DND-41 (cell line): ENCODE measurements at regions not wholly inside any gene's neighbourhood (a gene's known extent, or its start where the extent isn't known, plus 50 kb on each side); places are given as distances from the start of the nearest gene placed in this dataset.

Experiments
- EZH2 ChIP-seq: IDR thresholded peaks from 3 replicates; pipeline ENCODE4 v1.6.1; 2012; ENCODE audit warnings: borderline replicate concordance, low read depth, mild to moderate bottlenecking, moderate library complexity, low read length, inconsistent platforms; ENCODE audit not compliant: severe bottlenecking
- TF ChIP-seq, protein P1 (sequence below): IDR thresholded peaks from 2 replicates; pipeline ENCODE4 v1.5.1; 2012; ENCODE audit warnings: borderline replicate concordance, low read length, moderate library complexity, mild to moderate bottlenecking; ENCODE audit not compliant: poor library complexity, severe bottlenecking; ENCODE audit errors: extremely low read depth

DNA sequence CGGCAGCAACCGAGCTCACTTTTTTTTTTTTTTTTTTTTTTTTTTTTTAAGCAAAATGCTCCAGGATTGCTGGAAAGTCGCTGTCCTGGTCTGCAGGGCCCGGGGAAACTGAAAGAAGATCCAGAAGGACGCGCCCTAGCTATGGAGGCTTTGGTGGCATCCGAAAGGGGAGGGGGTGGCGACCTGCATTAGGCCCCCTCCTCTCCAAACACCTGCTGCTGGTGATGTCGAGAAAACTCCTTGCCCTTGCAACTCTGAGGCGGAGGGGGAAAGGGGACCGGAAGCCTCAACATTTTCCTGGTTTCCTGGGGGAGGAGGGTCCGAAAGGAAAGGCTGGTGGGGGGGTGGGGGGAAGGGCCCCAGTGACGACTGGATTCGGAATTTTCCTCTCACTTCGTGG, 421.1 kb downstream of the VRK1 start:
- TF ChIP-seq, protein P1, sequence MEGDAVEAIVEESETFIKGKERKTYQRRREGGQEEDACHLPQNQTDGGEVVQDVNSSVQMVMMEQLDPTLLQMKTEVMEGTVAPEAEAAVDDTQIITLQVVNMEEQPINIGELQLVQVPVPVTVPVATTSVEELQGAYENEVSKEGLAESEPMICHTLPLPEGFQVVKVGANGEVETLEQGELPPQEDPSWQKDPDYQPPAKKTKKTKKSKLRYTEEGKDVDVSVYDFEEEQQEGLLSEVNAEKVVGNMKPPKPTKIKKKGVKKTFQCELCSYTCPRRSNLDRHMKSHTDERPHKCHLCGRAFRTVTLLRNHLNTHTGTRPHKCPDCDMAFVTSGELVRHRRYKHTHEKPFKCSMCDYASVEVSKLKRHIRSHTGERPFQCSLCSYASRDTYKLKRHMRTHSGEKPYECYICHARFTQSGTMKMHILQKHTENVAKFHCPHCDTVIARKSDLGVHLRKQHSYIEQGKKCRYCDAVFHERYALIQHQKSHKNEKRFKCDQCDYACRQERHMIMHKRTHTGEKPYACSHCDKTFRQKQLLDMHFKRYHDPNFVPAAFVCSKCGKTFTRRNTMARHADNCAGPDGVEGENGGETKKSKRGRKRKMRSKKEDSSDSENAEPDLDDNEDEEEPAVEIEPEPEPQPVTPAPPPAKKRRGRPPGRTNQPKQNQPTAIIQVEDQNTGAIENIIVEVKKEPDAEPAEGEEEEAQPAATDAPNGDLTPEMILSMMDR = no peak
- TF ChIP-seq EZH2 = no peak
